Neural cell (in vitro differentiated cells): ENCODE measurements at regions not wholly inside any gene's neighbourhood (a gene's known extent, or its start where the extent isn't known, plus 50 kb on each side); places are given as distances from the start of the nearest gene placed in this dataset.

Source experiments
- H2AFZ ChIP-seq: fragments of 200-600, 300-800 bp; sonication (generic), shearing (Covaris generic); 2 replicates; pipeline ENCODE4 v1.6.0; 2014; ENCODE audit warnings: low read depth, mild to moderate bottlenecking, antibody characterized with exemption, low read length, moderate library complexity
- H3F3A ChIP-seq: fragments of 200-600 bp; shearing (Covaris generic); 2 replicates; pipeline ENCODE4 v1.6.1; 2016; ENCODE audit warnings: mild to moderate bottlenecking, moderate library complexity, mixed read lengths, antibody characterized with exemption, low read length; ENCODE audit not compliant: insufficient read depth, poor library complexity, severe bottlenecking
- H3K27ac ChIP-seq: fragments of 200-600, 300-800 bp; sonication (generic), shearing (Covaris generic); 2 replicates; pipeline ENCODE4 v1.5.1; 2014; ENCODE audit warnings: mild to moderate bottlenecking, low read length, moderate library complexity
- H3K27me3 ChIP-seq: fragments of 300-800, 200-600 bp; sonication (generic), shearing (Covaris generic); 2 replicates; pipeline ENCODE4 v1.6.0; 2014; ENCODE audit warnings: mild to moderate bottlenecking, low read depth, low read length, moderate library complexity; ENCODE audit not compliant: insufficient read depth
- H3K36me3 ChIP-seq: fragments of 300-800, 200-600 bp; sonication (generic), shearing (Covaris generic); 2 replicates; pipeline ENCODE4 v1.5.1; 2014; ENCODE audit warnings: mild to moderate bottlenecking, antibody characterized with exemption, low read length, moderate library complexity; ENCODE audit not compliant: insufficient read depth
- H3K4me2 ChIP-seq: fragments of 300-800, 200-600 bp; sonication (generic), shearing (Covaris generic); 2 replicates; pipeline ENCODE4 v1.6.0; 2014; ENCODE audit warnings: mild to moderate bottlenecking, low read length
- H3K4me3 ChIP-seq: fragments of 300-800, 200-600 bp; sonication (generic), shearing (Covaris generic); 2 replicates; pipeline ENCODE4 v1.5.1; 2014; ENCODE audit warnings: mild to moderate bottlenecking, low read length, moderate library complexity
- H3K79me2 ChIP-seq: fragments of 200-600 bp; shearing (Covaris generic); replicated peaks from 2 replicates; pipeline ENCODE4 v1.6.0; 2014; ENCODE audit warnings: mild to moderate bottlenecking, low read length, moderate library complexity; ENCODE audit not compliant: insufficient read depth
- H3K9ac ChIP-seq: fragments of 300-800, 200-600 bp; sonication (generic), shearing (Covaris generic); 2 replicates; pipeline ENCODE4 v1.6.1; 2016; ENCODE audit warnings: mild to moderate bottlenecking, low read length, mixed read lengths
- H3K9me2 ChIP-seq: fragments of 200-600 bp; shearing (Covaris generic); 2 replicates; pipeline ENCODE4 v1.6.1; 2016; ENCODE audit warnings: mild to moderate bottlenecking, low read length, mixed read lengths; ENCODE audit not compliant: insufficient read depth
- H3K9me3 ChIP-seq: fragments of 200-600, 300-800 bp; sonication (generic), shearing (Covaris generic); 2 replicates; pipeline ENCODE4 v1.6.1; 2016; ENCODE audit warnings: mild to moderate bottlenecking, mixed run types, low read length, moderate library complexity, mixed read lengths
- H4K20me1 ChIP-seq: fragments of 200-600 bp; shearing (Covaris generic); 2 replicates; pipeline ENCODE4 v1.6.1; 2016; ENCODE audit warnings: mild to moderate bottlenecking, mixed run types; ENCODE audit not compliant: insufficient read depth
- EP300 ChIP-seq: fragments of 450-650 bp; conservative IDR thresholded peaks from 2 replicates; pipeline ENCODE4 v1.6.1; 2014; ENCODE audit warnings: antibody characterized with exemption, mild to moderate bottlenecking, moderate library complexity; ENCODE audit not compliant: poor library complexity, severe bottlenecking
- EZH2 ChIP-seq: fragments of 200-600, 300-800 bp; shearing (Covaris generic), sonication (generic); IDR thresholded peaks from 2 replicates; pipeline ENCODE4 v1.6.1; 2014; ENCODE audit warnings: antibody characterized with exemption, low read length, borderline replicate concordance, mild to moderate bottlenecking; ENCODE audit not compliant: insufficient read depth, poor library complexity, severe bottlenecking
- MXI1 ChIP-seq: fragments of 450-650 bp; conservative IDR thresholded peaks from 2 replicates; pipeline ENCODE4 v1.6.1; 2014; ENCODE audit warnings: antibody characterized with exemption, mild to moderate bottlenecking; ENCODE audit not compliant: poor library complexity, severe bottlenecking
- POLR2AphosphoS5 ChIP-seq: IDR thresholded peaks from 2 replicates; pipeline ENCODE4 v1.6.1; 2012
- RAD21 ChIP-seq: fragments of 450-650 bp; conservative IDR thresholded peaks from 2 replicates; pipeline ENCODE4 v1.6.1; 2014; ENCODE audit warnings: antibody characterized with exemption, mild to moderate bottlenecking, moderate library complexity
- SMC3 ChIP-seq: fragments of 450-650 bp; conservative IDR thresholded peaks from 2 replicates; pipeline ENCODE4 v1.6.1; 2014; ENCODE audit warnings: antibody characterized with exemption, mild to moderate bottlenecking, moderate library complexity; ENCODE audit not compliant: poor library complexity
- TAF1 ChIP-seq: IDR thresholded peaks from 2 replicates; pipeline ENCODE4 v1.6.1; 2012; ENCODE audit warnings: low read depth
- TF ChIP-seq, protein P1 (sequence below): IDR thresholded peaks from 2 replicates; pipeline ENCODE4 v1.6.1; 2012; ENCODE audit warnings: borderline replicate concordance
- TF ChIP-seq, protein P2 (sequence below): fragments of 450-650 bp; IDR thresholded peaks from 2 replicates; pipeline ENCODE4 v1.5.1; 2014; ENCODE audit warnings: antibody characterized with exemption, mild to moderate bottlenecking, moderate library complexity; ENCODE audit not compliant: poor library complexity, severe bottlenecking

DNA sequence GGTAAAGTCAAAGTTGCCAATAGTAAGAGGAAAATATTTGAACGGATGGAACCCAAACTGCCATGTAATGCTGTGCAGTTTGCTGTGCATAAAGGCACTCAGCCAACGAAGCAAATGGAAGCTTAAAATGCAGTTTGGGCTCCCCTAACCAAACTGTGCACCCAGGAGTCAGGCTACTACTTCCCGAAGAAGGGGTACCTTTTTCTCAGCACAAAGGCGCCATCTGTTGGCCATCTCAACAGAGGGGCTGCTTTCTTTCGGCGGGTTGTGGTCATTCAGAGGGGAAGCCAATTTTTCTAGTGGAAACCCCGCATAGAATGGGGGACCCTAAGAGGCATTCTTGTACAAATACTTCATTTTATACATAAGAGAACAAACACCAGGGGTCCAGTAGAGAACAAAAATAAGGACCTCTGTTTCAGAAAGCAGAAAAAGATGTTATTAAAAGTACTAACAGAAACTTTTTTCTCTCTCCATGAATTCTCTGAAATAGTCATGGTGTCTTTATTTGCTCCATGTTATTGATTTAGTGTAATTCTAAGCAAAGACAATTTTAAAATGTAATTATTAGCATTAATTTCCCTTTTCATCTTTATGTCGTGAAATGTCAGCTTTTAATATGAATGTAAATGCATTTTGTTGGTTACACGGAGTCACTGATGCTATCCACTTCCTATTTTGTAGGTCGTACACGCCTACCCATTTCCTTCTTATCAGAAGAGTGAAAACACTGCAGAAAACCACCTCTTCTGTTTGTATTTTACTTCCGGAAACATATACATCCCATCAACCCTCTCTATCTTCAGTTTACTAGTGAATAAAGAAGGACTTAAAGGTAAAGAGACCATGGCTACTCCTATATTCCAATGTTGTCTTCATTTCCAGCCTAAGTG, 453.3 kb downstream of the KCNJ2 start:
- no peaks in the 10 kb centered on the region for H3K9me3 ChIP-seq
- no peak overlapping the region for H3K9ac ChIP-seq
- H3K27ac ChIP-seq = no peak overlapping the region
- H2AFZ ChIP-seq = no peak overlapping the region
- no peaks in the 10 kb centered on the region for H4K20me1 ChIP-seq
- H3K79me2 ChIP-seq = no peaks in the 10 kb centered on the region
- no peaks in the 10 kb centered on the region for H3K36me3 ChIP-seq
- TF ChIP-seq EZH2 = no peak
- TF ChIP-seq POLR2AphosphoS5 = no peak
- no peak for TF ChIP-seq EP300
- TF ChIP-seq TAF1 = no peak
- TF ChIP-seq, protein P1, sequence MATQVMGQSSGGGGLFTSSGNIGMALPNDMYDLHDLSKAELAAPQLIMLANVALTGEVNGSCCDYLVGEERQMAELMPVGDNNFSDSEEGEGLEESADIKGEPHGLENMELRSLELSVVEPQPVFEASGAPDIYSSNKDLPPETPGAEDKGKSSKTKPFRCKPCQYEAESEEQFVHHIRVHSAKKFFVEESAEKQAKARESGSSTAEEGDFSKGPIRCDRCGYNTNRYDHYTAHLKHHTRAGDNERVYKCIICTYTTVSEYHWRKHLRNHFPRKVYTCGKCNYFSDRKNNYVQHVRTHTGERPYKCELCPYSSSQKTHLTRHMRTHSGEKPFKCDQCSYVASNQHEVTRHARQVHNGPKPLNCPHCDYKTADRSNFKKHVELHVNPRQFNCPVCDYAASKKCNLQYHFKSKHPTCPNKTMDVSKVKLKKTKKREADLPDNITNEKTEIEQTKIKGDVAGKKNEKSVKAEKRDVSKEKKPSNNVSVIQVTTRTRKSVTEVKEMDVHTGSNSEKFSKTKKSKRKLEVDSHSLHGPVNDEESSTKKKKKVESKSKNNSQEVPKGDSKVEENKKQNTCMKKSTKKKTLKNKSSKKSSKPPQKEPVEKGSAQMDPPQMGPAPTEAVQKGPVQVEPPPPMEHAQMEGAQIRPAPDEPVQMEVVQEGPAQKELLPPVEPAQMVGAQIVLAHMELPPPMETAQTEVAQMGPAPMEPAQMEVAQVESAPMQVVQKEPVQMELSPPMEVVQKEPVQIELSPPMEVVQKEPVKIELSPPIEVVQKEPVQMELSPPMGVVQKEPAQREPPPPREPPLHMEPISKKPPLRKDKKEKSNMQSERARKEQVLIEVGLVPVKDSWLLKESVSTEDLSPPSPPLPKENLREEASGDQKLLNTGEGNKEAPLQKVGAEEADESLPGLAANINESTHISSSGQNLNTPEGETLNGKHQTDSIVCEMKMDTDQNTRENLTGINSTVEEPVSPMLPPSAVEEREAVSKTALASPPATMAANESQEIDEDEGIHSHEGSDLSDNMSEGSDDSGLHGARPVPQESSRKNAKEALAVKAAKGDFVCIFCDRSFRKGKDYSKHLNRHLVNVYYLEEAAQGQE = no peak
- peak; percentile 81 for TF ChIP-seq SMC3
- no peak for TF ChIP-seq MXI1
- TF ChIP-seq, protein P2, sequence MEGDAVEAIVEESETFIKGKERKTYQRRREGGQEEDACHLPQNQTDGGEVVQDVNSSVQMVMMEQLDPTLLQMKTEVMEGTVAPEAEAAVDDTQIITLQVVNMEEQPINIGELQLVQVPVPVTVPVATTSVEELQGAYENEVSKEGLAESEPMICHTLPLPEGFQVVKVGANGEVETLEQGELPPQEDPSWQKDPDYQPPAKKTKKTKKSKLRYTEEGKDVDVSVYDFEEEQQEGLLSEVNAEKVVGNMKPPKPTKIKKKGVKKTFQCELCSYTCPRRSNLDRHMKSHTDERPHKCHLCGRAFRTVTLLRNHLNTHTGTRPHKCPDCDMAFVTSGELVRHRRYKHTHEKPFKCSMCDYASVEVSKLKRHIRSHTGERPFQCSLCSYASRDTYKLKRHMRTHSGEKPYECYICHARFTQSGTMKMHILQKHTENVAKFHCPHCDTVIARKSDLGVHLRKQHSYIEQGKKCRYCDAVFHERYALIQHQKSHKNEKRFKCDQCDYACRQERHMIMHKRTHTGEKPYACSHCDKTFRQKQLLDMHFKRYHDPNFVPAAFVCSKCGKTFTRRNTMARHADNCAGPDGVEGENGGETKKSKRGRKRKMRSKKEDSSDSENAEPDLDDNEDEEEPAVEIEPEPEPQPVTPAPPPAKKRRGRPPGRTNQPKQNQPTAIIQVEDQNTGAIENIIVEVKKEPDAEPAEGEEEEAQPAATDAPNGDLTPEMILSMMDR = peak; percentile 67
- peak; percentile 74 for TF ChIP-seq RAD21
- no peak overlapping the region for H3K4me3 ChIP-seq
- H3K27me3 ChIP-seq = no peaks in the 10 kb centered on the region
- no peak overlapping the region for H3K4me2 ChIP-seq
- no peaks in the 10 kb centered on the region for H3K9me2 ChIP-seq
- H3F3A ChIP-seq = no peaks in the 10 kb centered on the region

DNA sequence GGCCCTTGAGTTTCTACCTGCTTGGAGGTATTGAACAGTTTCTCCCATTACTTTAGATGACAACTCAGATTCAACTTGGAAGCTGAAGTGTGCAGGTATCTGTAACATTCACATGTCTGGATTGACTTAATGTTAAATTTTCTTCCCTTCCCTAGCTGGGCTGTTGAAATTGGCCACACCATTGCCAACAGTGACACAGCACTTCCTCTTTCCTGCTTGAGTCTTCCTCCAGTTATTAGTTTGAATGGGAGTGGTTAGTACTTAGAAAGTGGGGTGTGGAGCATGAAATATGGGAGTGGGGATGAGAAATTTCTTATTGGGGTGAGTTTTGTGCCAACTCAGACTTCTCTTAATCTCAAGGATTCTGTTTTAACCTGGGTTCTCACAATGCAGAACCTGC, 454.9 kb downstream of the KCNJ2 start:
- Histone ChIP-seq H3K9me3 (no peaks in the 10 kb centered on the region), H3K4me2 (no peak overlapping the region), H2AFZ (no peak overlapping the region), H3K27ac (no peak overlapping the region), H4K20me1 (no peaks in the 10 kb centered on the region), H3F3A (no peaks in the 10 kb centered on the region), H3K27me3 (no peaks in the 10 kb centered on the region), H3K9ac (no peak overlapping the region), H3K79me2 (no peaks in the 10 kb centered on the region), H3K36me3 (no peaks in the 10 kb centered on the region), H3K9me2 (no peaks in the 10 kb centered on the region), H3K4me3 (no peak overlapping the region)
- TF ChIP-seq TAF1 (no peak), SMC3 (no peak), EZH2 (no peak), POLR2AphosphoS5 (no peak), EP300 (no peak), MXI1 (no peak), RAD21 (no peak)
- TF ChIP-seq, protein P2 = no peak
- TF ChIP-seq, protein P1 = no peak
